Stomach (tissue), 8 donors: ENCODE measurements at regions not wholly inside any gene's neighbourhood (a gene's known extent, or its start where the extent isn't known, plus 50 kb on each side); places are given as distances from the start of the nearest gene placed in this dataset.

Experiments used
- DNase-seq, 2 donors: peaks; one replicate each; pipeline versions ENCODE4 v3.0.0 to v3.0.0-alpha.2; 2013 to 2019
- H3K27ac ChIP-seq, 5 donors: fragments of 200-600 bp in 4 of 5; sonication (generic) in 4 of 5; one replicate each; pipeline ENCODE4 v1.5.1; 2013 to 2019; ENCODE audit warnings: mild to moderate bottlenecking in 1 of 5, moderate library complexity in 1 of 5
- H3K27me3 ChIP-seq, 3 donors: fragments of 200-600 bp; sonication (generic); one replicate each; pipeline ENCODE4 v1.5.1; 2017 to 2019; ENCODE audit warnings: mixed run types in 1 of 3
- H3K36me3 ChIP-seq, 4 donors: fragments of 200-600 bp; sonication (generic); 1 replicate in 3 of 4; 2 replicates in 1 of 4; pipeline ENCODE4 v1.5.1; 2016 to 2019
- H3K4me1 ChIP-seq, 4 donors: fragments of 200-600 bp; sonication (generic); one replicate each; pipeline ENCODE4 v1.5.1; 2016 to 2019
- H3K4me3 ChIP-seq, 4 donors: fragments of 200-600 bp; sonication (generic) in 3 of 4; one replicate each; pipeline ENCODE4 v1.5.1; 2016 to 2019; ENCODE audit warnings: mild to moderate bottlenecking in 1 of 4
- H3K9me3 ChIP-seq, 4 donors: fragments of 200-600 bp; sonication (generic); one replicate each; pipeline ENCODE4 v1.5.1; 2016 to 2019
- EP300 ChIP-seq: sonication (generic); formaldehyde crosslinking; IDR thresholded peaks from one replicate; pipeline ENCODE4 v1.6.1; 2017; ENCODE audit warnings: antibody characterized with exemption
- POLR2A ChIP-seq, 4 donors: fragments of 450-650 bp; IDR thresholded peaks; one replicate each; pipeline ENCODE4 v1.6.1; 2016; ENCODE audit warnings: antibody characterized with exemption in 4 of 4, control low read depth in 2 of 4, mild to moderate bottlenecking in 1 of 4, moderate library complexity in 1 of 4
- POLR2AphosphoS5 ChIP-seq, 3 donors: sonication (generic); formaldehyde crosslinking; IDR thresholded peaks; one replicate each; pipeline ENCODE4 v1.6.1; 2016; ENCODE audit warnings: antibody characterized with exemption in 3 of 3
- WGBS, 5 donors: extraction: QIAGEN DNeasy Blood & Tissue Kit in 3 of 5; methylation state at CpG; one replicate each; pipeline versions ENCODE4 v1.1.5 to v1.1.7; 2013 to 2018; 5-methylcytosine and 5-hydroxymethylcytosine counted together
- intact Hi-C: fragments of 100-400 bp; cut with DNase I; formaldehyde crosslinking; loops from one replicate; pipeline ENCODE4 v1.15.1; 2023; ENCODE audit warnings: low total_unique reads
- TF ChIP-seq, protein P1 (sequence below), 7 experiments: fragments of 450-650 bp in 4 of 7; fragments of 200-600 bp in 3 of 7; sonication (generic) in 3 of 7; IDR thresholded peaks; one replicate each; pipeline ENCODE4 v1.5.1; 2016 to 2019; ENCODE audit warnings: antibody characterized with exemption in 7 of 7, control low read depth in 2 of 7, mild to moderate bottlenecking in 1 of 7
- donor health status: healthy with polysubstance abuse.
- donor health status: Bipolar disorder and iron deficiency.
- donor health status: healthy.

DNA sequence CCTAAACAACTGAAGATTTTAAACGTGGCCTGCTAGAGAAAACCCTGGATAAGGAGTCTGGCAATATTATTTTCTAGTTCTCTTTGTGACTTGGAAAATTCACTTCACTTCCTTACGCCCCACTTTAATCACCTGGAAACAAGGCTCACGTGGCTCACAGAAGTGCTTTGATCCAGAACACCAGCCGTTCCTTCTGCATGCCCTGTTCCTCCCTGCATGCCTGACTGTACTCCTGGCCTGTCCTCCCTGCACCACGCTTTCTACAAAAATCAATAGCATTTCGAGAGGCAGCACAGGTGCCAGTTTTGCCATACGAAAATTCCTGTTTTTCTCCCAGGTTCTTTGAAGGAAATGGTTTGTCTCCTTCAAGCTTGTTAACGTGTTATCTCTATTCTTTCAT is 474.2 kb upstream of the RGMA start:
- TF ChIP-seq POLR2AphosphoS5 (IDR thresholded peaks at IDR 0.05), result no peak
- no peak for TF ChIP-seq EP300
- TF ChIP-seq, protein P1, sequence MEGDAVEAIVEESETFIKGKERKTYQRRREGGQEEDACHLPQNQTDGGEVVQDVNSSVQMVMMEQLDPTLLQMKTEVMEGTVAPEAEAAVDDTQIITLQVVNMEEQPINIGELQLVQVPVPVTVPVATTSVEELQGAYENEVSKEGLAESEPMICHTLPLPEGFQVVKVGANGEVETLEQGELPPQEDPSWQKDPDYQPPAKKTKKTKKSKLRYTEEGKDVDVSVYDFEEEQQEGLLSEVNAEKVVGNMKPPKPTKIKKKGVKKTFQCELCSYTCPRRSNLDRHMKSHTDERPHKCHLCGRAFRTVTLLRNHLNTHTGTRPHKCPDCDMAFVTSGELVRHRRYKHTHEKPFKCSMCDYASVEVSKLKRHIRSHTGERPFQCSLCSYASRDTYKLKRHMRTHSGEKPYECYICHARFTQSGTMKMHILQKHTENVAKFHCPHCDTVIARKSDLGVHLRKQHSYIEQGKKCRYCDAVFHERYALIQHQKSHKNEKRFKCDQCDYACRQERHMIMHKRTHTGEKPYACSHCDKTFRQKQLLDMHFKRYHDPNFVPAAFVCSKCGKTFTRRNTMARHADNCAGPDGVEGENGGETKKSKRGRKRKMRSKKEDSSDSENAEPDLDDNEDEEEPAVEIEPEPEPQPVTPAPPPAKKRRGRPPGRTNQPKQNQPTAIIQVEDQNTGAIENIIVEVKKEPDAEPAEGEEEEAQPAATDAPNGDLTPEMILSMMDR (IDR thresholded peaks at IDR 0.05), result no peak
- no peak for TF ChIP-seq POLR2A (IDR thresholded peaks at IDR 0.05)
- Histone ChIP-seq H3K36me3 (no peaks in the 10 kb centered on the region), H3K4me3 (no peak overlapping the region), H3K27me3 (no peaks in the 10 kb centered on the region), H3K27ac (no peak overlapping the region), H3K4me1 (no peaks in the 10 kb centered on the region), H3K9me3 (no peaks in the 10 kb centered on the region)
- DNase-seq, result no peak
- intact Hi-C loops, result no loop called here
- WGBS, 5 donors, result 57 to 75% (median 62%) methylated on average over 8 of the region's 8 CpGs

DNA sequence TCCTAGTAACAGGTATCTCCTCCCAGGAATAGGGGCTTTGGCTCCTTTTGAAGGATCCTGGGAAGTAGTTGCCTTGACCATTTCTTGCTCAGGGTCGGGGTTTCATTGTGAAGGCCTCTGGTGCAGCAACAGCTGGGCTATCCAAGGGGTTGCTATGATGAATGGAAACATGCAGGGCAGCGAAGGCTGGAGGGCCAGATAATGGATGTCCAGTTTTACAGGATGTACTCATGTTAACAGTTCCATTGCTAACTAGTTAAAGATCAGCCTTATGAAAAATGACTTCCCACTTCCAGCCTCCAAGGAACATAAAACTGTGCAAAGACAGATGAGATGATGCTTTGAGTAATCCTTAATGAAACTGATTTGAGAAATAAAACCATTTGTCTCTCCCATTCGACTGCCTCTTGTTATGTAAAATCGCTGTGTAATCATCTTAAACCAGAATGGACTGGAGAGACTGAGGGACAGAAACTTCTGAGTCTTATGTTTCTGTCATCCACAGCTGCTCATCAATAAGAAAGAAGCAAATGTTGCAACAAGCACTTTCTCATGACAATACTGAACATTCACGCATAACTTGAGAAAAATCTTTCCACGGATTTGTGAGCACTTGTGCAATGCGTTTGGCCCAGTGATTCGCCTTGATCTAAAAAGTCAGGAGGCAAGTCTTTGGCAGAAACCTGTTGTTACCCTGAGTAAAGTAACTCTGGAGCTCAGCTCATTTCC is 473.5 kb upstream of the RGMA start:
- Histone ChIP-seq H3K27me3 (no peaks in the 10 kb centered on the region), H3K4me1 (no peaks in the 10 kb centered on the region), H3K4me3 (no peak overlapping the region), H3K36me3 (no peaks in the 10 kb centered on the region), H3K27ac (no peak overlapping the region), H3K9me3 (no peaks in the 10 kb centered on the region)
- 62 to 83% (median 80%) methylated on average over 8 of the region's 8 CpGs for WGBS, 5 donors
- TF ChIP-seq POLR2AphosphoS5 (IDR thresholded peaks at IDR 0.05), result no peak
- TF ChIP-seq POLR2A (IDR thresholded peaks at IDR 0.05), result no peak
- TF ChIP-seq, protein P1 (IDR thresholded peaks at IDR 0.05), result no peak
- no peak for TF ChIP-seq EP300
- no peak for DNase-seq
- intact Hi-C loops, result no loop called here

DNA sequence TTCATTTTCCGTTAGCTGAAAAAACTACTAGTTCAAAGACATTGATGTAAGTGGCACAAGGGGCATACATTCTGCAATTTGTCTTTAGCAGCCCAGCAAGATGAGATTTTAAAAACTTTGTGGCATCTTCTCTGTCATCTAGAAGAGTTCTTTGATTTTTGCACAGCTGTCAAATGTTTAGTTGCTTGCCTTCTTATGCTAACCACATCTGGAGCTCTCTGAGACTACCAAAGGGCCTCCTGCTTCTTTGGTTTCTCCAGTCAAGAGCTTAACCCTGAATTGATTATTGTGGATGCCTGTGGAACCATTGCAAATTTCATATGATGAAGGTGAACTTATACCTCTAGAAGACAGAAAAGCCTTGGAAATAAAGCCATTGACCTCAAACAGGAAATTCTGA is 468.7 kb upstream of the RGMA start:
- no peaks in the 10 kb centered on the region for H3K9me3 ChIP-seq
- H3K27me3 ChIP-seq, result no peaks in the 10 kb centered on the region
- no peak overlapping the region for H3K27ac ChIP-seq
- no peaks in the 10 kb centered on the region for H3K36me3 ChIP-seq
- intact Hi-C loops, result no loop called here
- no peak overlapping the region for H3K4me3 ChIP-seq
- no peaks in the 10 kb centered on the region for H3K4me1 ChIP-seq
- no peak for TF ChIP-seq POLR2A (IDR thresholded peaks at IDR 0.05)
- no peak for TF ChIP-seq POLR2AphosphoS5 (IDR thresholded peaks at IDR 0.05)
- TF ChIP-seq EP300, result no peak
- TF ChIP-seq, protein P1 (IDR thresholded peaks at IDR 0.05), result no peak
- WGBS, 5 donors, result 83 to 98% (median 94%) methylated on average over 1 of the region's 1 CpG
- DNase-seq, result no peak

DNA sequence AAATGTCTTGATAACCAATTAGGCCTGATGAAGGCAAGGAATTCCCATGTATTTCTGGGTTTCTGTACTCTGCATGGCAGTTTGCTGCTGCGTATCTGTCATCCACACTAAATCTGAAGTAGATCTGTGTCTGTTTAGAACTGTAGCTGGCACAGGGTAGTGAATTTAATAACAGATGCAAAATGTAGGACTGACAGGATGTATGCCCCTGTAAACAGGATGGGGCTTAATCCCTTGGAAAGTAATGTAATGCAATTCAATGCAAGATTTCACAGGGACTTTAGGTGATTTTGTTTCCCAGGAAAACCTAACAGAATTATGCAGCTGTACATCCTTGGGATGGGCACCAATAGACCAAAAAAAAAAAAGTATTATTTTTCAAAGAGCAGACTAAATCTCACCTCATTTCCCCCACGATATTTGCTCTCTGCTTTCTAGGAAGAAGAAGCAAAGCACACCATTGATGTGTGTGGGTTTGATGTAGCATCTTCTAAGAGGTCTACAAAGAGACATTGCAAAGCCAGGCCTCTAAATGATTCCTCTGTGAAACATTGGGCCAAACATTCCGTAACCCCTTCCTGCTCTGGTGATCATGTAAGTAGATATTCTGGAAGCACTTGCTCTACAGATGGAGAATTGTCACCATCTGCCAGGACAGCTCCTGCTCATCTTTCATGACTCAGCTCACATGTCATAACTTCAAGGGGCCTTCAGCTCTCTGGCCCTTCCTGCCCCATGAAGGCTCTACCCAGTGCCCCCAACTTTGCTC is 464.3 kb upstream of the RGMA start:
- no peak overlapping the region for H3K27ac ChIP-seq
- intact Hi-C loops, result no loop called here
- no peak overlapping the region for H3K4me3 ChIP-seq
- no peaks in the 10 kb centered on the region for H3K4me1 ChIP-seq
- DNase-seq, result no peak
- TF ChIP-seq POLR2A (IDR thresholded peaks at IDR 0.05), result no peak
- TF ChIP-seq POLR2AphosphoS5 (IDR thresholded peaks at IDR 0.05), result no peak
- TF ChIP-seq, protein P1 (IDR thresholded peaks at IDR 0.05), result no peak
- no peak for TF ChIP-seq EP300
- H3K27me3 ChIP-seq, result no peaks in the 10 kb centered on the region
- H3K36me3 ChIP-seq, result no peaks in the 10 kb centered on the region
- H3K9me3 ChIP-seq, result no peaks in the 10 kb centered on the region
- WGBS, 5 donors, result 41 to 64% (median 48%) methylated on average over 3 of the region's 3 CpGs
